MCF 10A (cell line): ENCODE measurements at regions not wholly inside any gene's neighbourhood (a gene's known extent, or its start where the extent isn't known, plus 50 kb on each side); places are given as distances from the start of the nearest gene placed in this dataset.

ENCODE experiments used
- BruUV-seq: library from RNA; stranded (reverse); fragments of 400-500 nt; replicated peaks from 2 replicates; lab custom pipeline; 2021; lab: Mats Ljungman, UMichigan
- CTCF ChIA-PET: fragments of 300-600 bp; sonication (Branson Sonifier 250); formaldehyde crosslinking; extraction: SDS; loops from one replicate; lab custom pipeline; 2021; ENCODE audit warnings: antibody characterized with exemption, inconsistent platforms; lab: Yijun Ruan, JAX
- POLR2A ChIA-PET: fragments of 300-600, 350-650 bp; sonication (Branson Sonifier 250); formaldehyde crosslinking; extraction: SDS; loops from one replicate; lab custom pipeline; 2020; ENCODE audit warnings: antibody characterized with exemption, inconsistent platforms; lab: Yijun Ruan, JAX
- DNase-seq: peaks from one replicate; pipeline ENCODE4 v3.0.0-alpha.2; 2018; ENCODE audit not compliant: unreplicated experiment
- H3K27ac Mint-ChIP-seq: one replicate; pipeline ENCODE4 v1.8.0; 2022; ENCODE audit warnings: mild to moderate bottlenecking, low read depth, mixed read lengths; ENCODE audit not compliant: unreplicated experiment
- H3K27me3 Mint-ChIP-seq: one replicate; pipeline ENCODE4 v1.8.0; 2022; ENCODE audit warnings: mixed read lengths; ENCODE audit not compliant: insufficient read depth, unreplicated experiment
- H3K36me3 Mint-ChIP-seq: one replicate; pipeline ENCODE4 v1.8.0; 2022; ENCODE audit warnings: mild to moderate bottlenecking, moderate library complexity, mixed read lengths; ENCODE audit not compliant: insufficient read depth, unreplicated experiment
- H3K4me1 Mint-ChIP-seq: one replicate; pipeline ENCODE4 v1.8.0; 2022; ENCODE audit warnings: mixed read lengths; ENCODE audit not compliant: insufficient read depth, unreplicated experiment
- H3K4me3 Mint-ChIP-seq: one replicate; pipeline ENCODE4 v1.8.0; 2022; ENCODE audit warnings: mild to moderate bottlenecking, moderate library complexity, mixed read lengths; ENCODE audit not compliant: unreplicated experiment
- H3K9me3 Mint-ChIP-seq: one replicate; pipeline ENCODE4 v1.8.0; 2022; ENCODE audit warnings: mixed read lengths; ENCODE audit not compliant: unreplicated experiment
- CTCF ChIP-seq: fragments of 200-600 bp; IDR thresholded peaks from one replicate; pipeline ENCODE4 v1.8.0; 2022; ENCODE audit warnings: antibody characterized with exemption, mild to moderate bottlenecking; ENCODE audit not compliant: unreplicated experiment
- intact Hi-C: fragments of 100-400 bp; cut with micrococcal nuclease; formaldehyde crosslinking; loops from 2 replicates; pipeline ENCODE4 v1.14.1; 2022

DNA sequence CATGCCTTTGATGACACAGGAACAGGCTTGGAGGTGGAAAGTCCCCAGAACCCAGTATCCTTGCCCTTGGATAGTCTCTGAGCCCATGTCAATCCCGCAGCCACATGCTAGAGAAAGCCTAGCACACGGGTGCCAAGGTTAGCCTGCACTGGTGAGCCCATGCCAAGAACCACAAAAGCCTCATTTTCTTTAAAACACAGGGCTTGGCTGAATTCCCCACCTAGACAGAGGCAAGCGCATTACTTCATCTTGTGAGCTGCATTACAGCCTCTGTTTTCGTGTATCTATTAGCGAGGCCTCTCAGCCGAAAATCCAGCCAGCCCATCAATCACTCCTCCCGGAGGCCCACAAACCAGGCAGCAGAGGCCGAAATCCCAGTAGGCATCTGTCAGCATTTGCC, 314.9 kb upstream of the AUTS2 start:
- H3K9me3 Mint-ChIP-seq, result peaks cover 46% of the 10 kb centered on the region
- CTCF ChIA-PET, result no interaction called here
- no peak overlapping the region for H3K27ac Mint-ChIP-seq
- no peaks in the 10 kb centered on the region for H3K4me1 Mint-ChIP-seq
- POLR2A ChIA-PET, result no interaction called here
- no peaks in the 10 kb centered on the region for H3K36me3 Mint-ChIP-seq
- no peaks in the 10 kb centered on the region for H3K27me3 Mint-ChIP-seq
- no peak for TF ChIP-seq CTCF
- DNase-seq, result no peak
- no TSS peak for BruUV-seq
- no peak overlapping the region for H3K4me3 Mint-ChIP-seq
- intact Hi-C loops, result no loop called here

- peaks cover 30% of the 10 kb centered on the region for H3K9me3 Mint-ChIP-seq
- ChIA-PET POLR2A (interaction anchor here (0.7 kb wide), 1 partner anchor 340 kb away, joined by 3 read pairs; no protein-coding TSS in a partner anchor), CTCF (no interaction called here)
- no peak for TF ChIP-seq CTCF
- no TSS peak for BruUV-seq
- no peak for DNase-seq
- intact Hi-C loops, result no loop called here
- no peak overlapping the region for H3K4me3 Mint-ChIP-seq
- H3K27ac Mint-ChIP-seq, result no peak overlapping the region
- no peaks in the 10 kb centered on the region for H3K4me1 Mint-ChIP-seq
- no peaks in the 10 kb centered on the region for H3K27me3 Mint-ChIP-seq
- H3K36me3 Mint-ChIP-seq, result no peaks in the 10 kb centered on the region
These were observed 312.4 kb upstream of the AUTS2 start for GRCh38 chr7:69285854-69286253.

- Mint-ChIP-seq H3K36me3 (no peaks in the 10 kb centered on the region), H3K4me1 (no peaks in the 10 kb centered on the region), H3K9me3 (peaks cover 34% of the 10 kb centered on the region), H3K27ac (no peak overlapping the region), H3K4me3 (no peak overlapping the region), H3K27me3 (no peaks in the 10 kb centered on the region)
- no peak for TF ChIP-seq CTCF
- BruUV-seq, result no TSS peak
- no peak for DNase-seq
- CTCF ChIA-PET, result interaction anchor here (0.7 kb wide), 1 partner anchor 174 kb away, joined by 3 read pairs; no protein-coding TSS in a partner anchor
- POLR2A ChIA-PET, result no interaction called here
- intact Hi-C loops, result no loop called here
These were observed 302.3 kb upstream of the AUTS2 start for GRCh38 chr7:69295977-69296376.

GRCh38 chr7:69301253-69301652, 297.0 kb upstream of the AUTS2 start:
- TF ChIP-seq CTCF, result no peak
- no TSS peak for BruUV-seq
- ChIA-PET CTCF (interaction anchor here (0.6 to 0.7 kb wide), 3 partner anchors 23 to 736 kb away, joined by 3 to 4 read pairs (median 3); no protein-coding TSS in a partner anchor), POLR2A (no interaction called here)
- no peak overlapping the region for H3K4me3 Mint-ChIP-seq
- intact Hi-C loops, result no loop called here
- H3K27ac Mint-ChIP-seq, result no peak overlapping the region
- DNase-seq, result no peak
- H3K27me3 Mint-ChIP-seq, result no peaks in the 10 kb centered on the region
- H3K36me3 Mint-ChIP-seq, result no peaks in the 10 kb centered on the region
- no peaks in the 10 kb centered on the region for H3K4me1 Mint-ChIP-seq
- H3K9me3 Mint-ChIP-seq, result peaks cover 23% of the 10 kb centered on the region
